Ascending aorta (tissue), 2 donors: ENCODE measurements at regions not wholly inside any gene's neighbourhood (a gene's known extent, or its start where the extent isn't known, plus 50 kb on each side); places are given as distances from the start of the nearest gene placed in this dataset.

Experiments
- DNase-seq, 2 donors: peaks; one replicate each; pipeline ENCODE4 v3.0.0-alpha.2; 2019; ENCODE audit warnings: low spot score in 2 of 2
- H3K27ac ChIP-seq, 2 donors: fragments of 200-600 bp; sonication (generic); one replicate each; pipeline ENCODE4 v1.5.1; 2016 to 2017; ENCODE audit warnings: mild to moderate bottlenecking in 1 of 2
- H3K27me3 ChIP-seq: fragments of 200-600 bp; sonication (generic); one replicate; pipeline ENCODE4 v1.5.1; 2017
- H3K36me3 ChIP-seq, 2 donors: fragments of 200-600 bp; sonication (generic); one replicate each; pipeline ENCODE4 v1.5.1; 2016
- H3K4me1 ChIP-seq, 2 donors: fragments of 200-600 bp; sonication (generic); one replicate each; pipeline ENCODE4 v1.5.1; 2016 to 2017; ENCODE audit warnings: mild to moderate bottlenecking in 1 of 2
- H3K4me3 ChIP-seq, 2 donors: fragments of 200-600 bp; sonication (generic); one replicate each; pipeline ENCODE4 v1.5.1; 2016 to 2017; ENCODE audit warnings: mild to moderate bottlenecking in 1 of 2
- H3K9me3 ChIP-seq, 2 donors: fragments of 200-600 bp; sonication (generic); one replicate each; pipeline ENCODE4 v1.5.1; 2016
- intact Hi-C: fragments of 100-400 bp; cut with DNase I; formaldehyde crosslinking; loops from one replicate; pipeline ENCODE4 v1.15.1; 2023
- TF ChIP-seq, protein P1 (sequence below), 3 experiments: fragments of 200-600 bp in 2 of 3; fragments of 450-650 bp in 1 of 3; sonication (generic) in 2 of 3; IDR thresholded peaks; one replicate each; pipeline ENCODE4 v1.5.1; 2016 to 2019; ENCODE audit warnings: antibody characterized with exemption in 3 of 3, mild to moderate bottlenecking in 1 of 3, moderate library complexity in 1 of 3

DNA sequence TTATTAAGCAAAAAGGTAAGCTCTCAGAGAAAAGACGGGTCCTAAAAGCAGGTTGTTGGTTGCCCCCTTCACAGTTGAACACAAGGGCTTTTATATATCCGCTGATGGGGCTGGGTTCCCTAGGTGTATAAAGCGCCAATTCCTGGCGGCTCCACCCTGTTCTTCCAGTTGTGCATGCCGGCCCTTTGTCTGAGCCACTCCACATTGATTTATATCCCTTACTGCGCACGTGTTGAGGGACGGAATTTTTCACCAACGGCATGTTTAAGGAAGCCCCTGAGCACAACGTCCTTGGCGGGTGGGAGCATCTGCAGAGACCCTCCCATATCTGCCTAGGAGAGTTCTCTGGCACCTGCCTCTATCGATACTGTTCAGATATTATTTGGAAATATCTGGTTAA lies 135.7 kb downstream of the DTHD1 start:
- DNase-seq: no peak
- no peaks in the 10 kb centered on the region for H3K4me1 ChIP-seq
- H3K27me3 ChIP-seq: no peaks in the 10 kb centered on the region
- no peaks in the 10 kb centered on the region for H3K9me3 ChIP-seq
- intact Hi-C loops: no loop called here
- H3K4me3 ChIP-seq: no peak overlapping the region
- no peak overlapping the region for H3K27ac ChIP-seq
- H3K36me3 ChIP-seq: no peaks in the 10 kb centered on the region
- TF ChIP-seq, protein P1, sequence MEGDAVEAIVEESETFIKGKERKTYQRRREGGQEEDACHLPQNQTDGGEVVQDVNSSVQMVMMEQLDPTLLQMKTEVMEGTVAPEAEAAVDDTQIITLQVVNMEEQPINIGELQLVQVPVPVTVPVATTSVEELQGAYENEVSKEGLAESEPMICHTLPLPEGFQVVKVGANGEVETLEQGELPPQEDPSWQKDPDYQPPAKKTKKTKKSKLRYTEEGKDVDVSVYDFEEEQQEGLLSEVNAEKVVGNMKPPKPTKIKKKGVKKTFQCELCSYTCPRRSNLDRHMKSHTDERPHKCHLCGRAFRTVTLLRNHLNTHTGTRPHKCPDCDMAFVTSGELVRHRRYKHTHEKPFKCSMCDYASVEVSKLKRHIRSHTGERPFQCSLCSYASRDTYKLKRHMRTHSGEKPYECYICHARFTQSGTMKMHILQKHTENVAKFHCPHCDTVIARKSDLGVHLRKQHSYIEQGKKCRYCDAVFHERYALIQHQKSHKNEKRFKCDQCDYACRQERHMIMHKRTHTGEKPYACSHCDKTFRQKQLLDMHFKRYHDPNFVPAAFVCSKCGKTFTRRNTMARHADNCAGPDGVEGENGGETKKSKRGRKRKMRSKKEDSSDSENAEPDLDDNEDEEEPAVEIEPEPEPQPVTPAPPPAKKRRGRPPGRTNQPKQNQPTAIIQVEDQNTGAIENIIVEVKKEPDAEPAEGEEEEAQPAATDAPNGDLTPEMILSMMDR (IDR thresholded peaks at IDR 0.05): no peak

DNA sequence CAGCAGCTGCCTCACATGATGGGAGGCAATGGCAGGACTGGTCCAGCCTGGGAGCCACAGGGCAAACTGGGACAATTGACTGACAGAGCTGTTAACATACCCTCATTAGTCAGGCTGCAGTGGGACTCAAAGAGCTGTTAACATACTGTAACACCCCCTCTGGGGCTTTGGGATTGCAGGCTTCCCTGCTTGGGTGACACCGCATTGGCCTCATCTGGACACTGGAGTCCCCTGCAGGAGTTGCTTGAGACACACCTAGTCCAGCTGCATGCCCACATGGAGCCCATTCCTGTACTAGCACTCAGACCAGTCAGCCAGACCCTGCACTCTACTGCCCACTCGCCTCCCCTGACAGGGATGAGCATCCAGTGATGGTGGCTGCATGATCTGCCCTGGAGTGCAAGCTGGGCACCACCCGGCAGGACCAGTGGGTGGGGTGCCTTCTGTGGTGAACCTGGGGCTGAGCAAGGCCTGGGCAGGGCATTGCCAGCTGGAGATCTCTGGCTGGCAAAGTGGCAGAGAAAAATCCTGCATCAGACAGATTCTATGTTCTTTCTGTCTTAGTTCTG lies 138.8 kb downstream of the DTHD1 start:
- intact Hi-C loops: no loop called here
- no peak for DNase-seq
- Histone ChIP-seq H3K9me3 (no peaks in the 10 kb centered on the region), H3K4me1 (no peaks in the 10 kb centered on the region), H3K27me3 (no peaks in the 10 kb centered on the region), H3K27ac (no peak overlapping the region), H3K4me3 (no peak overlapping the region), H3K36me3 (no peaks in the 10 kb centered on the region)
- TF ChIP-seq, protein P1 (IDR thresholded peaks at IDR 0.05): no peak

DNA sequence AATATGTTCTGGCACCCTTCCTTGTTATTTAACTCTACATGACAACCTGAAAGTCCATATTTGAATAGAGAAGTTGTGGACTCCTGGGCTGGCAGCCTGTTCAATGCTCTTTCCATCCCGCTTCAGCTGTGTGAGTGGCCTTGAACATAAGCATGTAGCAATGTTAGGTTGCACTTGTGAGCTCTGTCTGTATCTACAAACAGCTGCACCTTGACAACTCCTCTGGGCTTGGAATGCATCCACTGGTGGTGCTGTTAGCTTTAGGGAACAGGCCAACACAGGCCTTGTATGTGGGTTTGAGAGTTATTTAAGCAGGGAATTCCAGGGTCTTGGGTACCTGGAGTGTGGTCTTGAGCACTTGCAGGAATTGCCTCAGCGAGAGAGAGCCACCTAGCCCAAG lies 141.2 kb downstream of the DTHD1 start:
- no peaks in the 10 kb centered on the region for H3K4me1 ChIP-seq
- no peak overlapping the region for H3K27ac ChIP-seq
- no peak overlapping the region for H3K4me3 ChIP-seq
- H3K27me3 ChIP-seq: no peaks in the 10 kb centered on the region
- H3K9me3 ChIP-seq: no peaks in the 10 kb centered on the region
- H3K36me3 ChIP-seq: no peaks in the 10 kb centered on the region
- intact Hi-C loops: no loop called here
- no peak for DNase-seq
- TF ChIP-seq, protein P1 (IDR thresholded peaks at IDR 0.05): no peak

DNA sequence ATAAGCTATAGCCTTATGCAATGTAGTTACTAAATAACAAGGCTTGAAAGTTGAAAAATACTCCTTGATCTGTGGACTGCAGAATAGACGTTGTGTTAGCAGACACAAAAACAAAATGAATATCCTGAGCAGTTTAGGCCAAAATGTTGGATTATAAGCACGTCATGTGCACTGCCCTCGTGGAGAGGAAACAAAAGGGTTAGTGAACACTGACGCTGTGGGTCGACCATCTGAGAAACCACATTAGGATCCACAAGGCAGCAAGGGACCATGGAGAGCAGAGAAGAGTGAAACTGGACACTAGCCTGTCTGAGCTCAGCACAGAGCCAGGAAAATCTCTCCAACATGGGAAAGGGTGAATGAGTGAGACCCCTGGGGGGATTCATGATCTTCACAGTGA lies 145.3 kb downstream of the DTHD1 start:
- no peaks in the 10 kb centered on the region for H3K9me3 ChIP-seq
- TF ChIP-seq, protein P1 (IDR thresholded peaks at IDR 0.05): no peak
- H3K27ac ChIP-seq: no peak overlapping the region
- DNase-seq: no peak
- H3K27me3 ChIP-seq: no peaks in the 10 kb centered on the region
- H3K4me3 ChIP-seq: no peak overlapping the region
- intact Hi-C loops: no loop called here
- no peaks in the 10 kb centered on the region for H3K36me3 ChIP-seq
- H3K4me1 ChIP-seq: no peaks in the 10 kb centered on the region

DNA sequence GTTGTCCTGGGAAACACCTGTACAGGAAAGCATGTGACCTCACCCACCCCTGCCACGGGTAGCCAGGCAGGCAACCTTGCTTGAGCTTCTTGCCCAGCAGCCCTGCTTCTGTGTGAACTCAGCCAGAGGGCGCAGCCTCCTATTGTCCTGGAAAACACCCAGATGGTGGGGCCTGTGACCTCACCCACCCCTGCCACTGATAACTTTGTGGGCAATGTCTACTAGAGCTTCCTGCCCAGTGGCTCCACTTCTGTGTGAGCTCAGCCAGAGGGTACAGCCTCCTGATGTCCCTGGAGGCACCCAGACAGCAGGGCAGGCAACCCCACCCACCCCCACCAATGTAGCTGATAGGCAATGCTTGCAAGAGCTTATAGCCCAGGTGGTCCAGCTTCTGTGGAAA lies 146.3 kb downstream of the DTHD1 start:
- Histone ChIP-seq H3K4me1 (no peaks in the 10 kb centered on the region), H3K36me3 (no peaks in the 10 kb centered on the region), H3K9me3 (no peaks in the 10 kb centered on the region), H3K27ac (no peak overlapping the region), H3K4me3 (no peak overlapping the region), H3K27me3 (no peaks in the 10 kb centered on the region)
- TF ChIP-seq, protein P1 (IDR thresholded peaks at IDR 0.05): no peak
- no peak for DNase-seq
- intact Hi-C loops: no loop called here

DNA sequence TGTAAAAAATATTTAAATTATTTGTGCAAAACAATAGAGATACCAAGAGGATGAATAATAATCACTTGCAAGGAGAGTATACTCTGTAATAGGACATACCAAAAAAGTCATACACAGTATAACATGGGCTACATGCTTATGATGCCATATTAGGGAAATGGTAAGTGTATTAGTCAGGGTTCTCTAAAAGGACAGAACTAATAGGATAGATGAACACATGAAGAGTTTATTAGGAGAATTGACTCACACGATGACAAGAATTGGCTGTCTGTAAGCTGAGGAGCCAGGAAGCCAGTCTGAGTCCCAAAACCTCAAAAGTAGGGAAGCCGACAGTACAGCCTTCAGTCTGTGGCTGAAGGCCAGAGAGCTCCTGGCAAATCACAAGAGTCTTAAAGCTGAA lies 151.2 kb downstream of the DTHD1 start:
- H3K9me3 ChIP-seq: no peaks in the 10 kb centered on the region
- H3K27me3 ChIP-seq: no peaks in the 10 kb centered on the region
- no peak for DNase-seq
- H3K4me3 ChIP-seq: no peak overlapping the region
- intact Hi-C loops: no loop called here
- no peak overlapping the region for H3K27ac ChIP-seq
- no peaks in the 10 kb centered on the region for H3K36me3 ChIP-seq
- no peaks in the 10 kb centered on the region for H3K4me1 ChIP-seq
- TF ChIP-seq, protein P1 (IDR thresholded peaks at IDR 0.05): no peak
